Trophoblast cell (in vitro differentiated cells and primary cell): ENCODE measurements at regions not wholly inside any gene's neighbourhood (a gene's known extent, or its start where the extent isn't known, plus 50 kb on each side); places are given as distances from the start of the nearest gene placed in this dataset.

ENCODE experiments used
- DNase-seq, 2 donors: peaks; one replicate each; pipeline ENCODE4 v3.0.0-alpha.2; 2016
- H2AFZ ChIP-seq: 2 replicates; pipeline ENCODE4 v1.6.1; 2013; ENCODE audit warnings: low read length, moderate library complexity, mild to moderate bottlenecking; ENCODE audit not compliant: insufficient read depth, poor library complexity
- H2AK5ac ChIP-seq: 2 replicates; pipeline ENCODE4 v1.6.1; 2013; ENCODE audit warnings: mild to moderate bottlenecking, low read length
- H2BK120ac ChIP-seq: 2 replicates; pipeline ENCODE4 v1.6.1; 2013; ENCODE audit warnings: low read length, mild to moderate bottlenecking, moderate library complexity; ENCODE audit not compliant: insufficient read depth, poor library complexity
- H2BK12ac ChIP-seq: 2 replicates; pipeline ENCODE4 v1.6.1; 2013; ENCODE audit warnings: mild to moderate bottlenecking, low read length, moderate library complexity
- H2BK5ac ChIP-seq: 2 replicates; pipeline ENCODE4 v1.6.1; 2013; ENCODE audit warnings: low read length, low read depth, moderate library complexity, mild to moderate bottlenecking; ENCODE audit not compliant: poor library complexity
- H3K14ac ChIP-seq: 2 replicates; pipeline ENCODE4 v1.6.1; 2013; ENCODE audit warnings: mild to moderate bottlenecking, low read length
- H3K18ac ChIP-seq: 2 replicates; pipeline ENCODE4 v1.6.1; 2013; ENCODE audit warnings: mild to moderate bottlenecking, low read length
- H3K23ac ChIP-seq: 2 replicates; pipeline ENCODE4 v1.6.1; 2013; ENCODE audit warnings: low read length
- H3K27ac ChIP-seq: 2 replicates; pipeline ENCODE4 v1.5.1; 2013; ENCODE audit warnings: low read depth, mild to moderate bottlenecking, inconsistent platforms, low read length, moderate library complexity
- H3K27me3 ChIP-seq: 2 replicates; pipeline ENCODE4 v1.6.1; 2013; ENCODE audit warnings: inconsistent platforms, mild to moderate bottlenecking, low read length, moderate library complexity; ENCODE audit not compliant: insufficient read depth
- H3K36me3 ChIP-seq, 2 experiments: 1 replicate in 1 of 2; 2 replicates in 1 of 2; pipeline ENCODE4 v1.6.1; 2013; ENCODE audit warnings: low read length in 2 of 2, mild to moderate bottlenecking in 2 of 2, moderate library complexity in 1 of 2; ENCODE audit not compliant: insufficient read depth in 2 of 2, control insufficient read depth in 1 of 2
- H3K4ac ChIP-seq: 2 replicates; pipeline ENCODE4 v1.6.1; 2013; ENCODE audit warnings: low read depth, mild to moderate bottlenecking, low read length, moderate library complexity
- H3K4me1 ChIP-seq, 2 experiments: 1 replicate in 1 of 2; 2 replicates in 1 of 2; pipeline ENCODE4 v1.6.1; 2013; ENCODE audit warnings: low read length in 2 of 2, mild to moderate bottlenecking in 2 of 2, moderate library complexity in 1 of 2; ENCODE audit not compliant: insufficient read depth in 2 of 2, control insufficient read depth in 1 of 2
- H3K4me2 ChIP-seq: 2 replicates; pipeline ENCODE4 v1.6.1; 2013; ENCODE audit warnings: inconsistent platforms, mild to moderate bottlenecking, low read length, moderate library complexity
- H3K4me3 ChIP-seq: 2 replicates; pipeline ENCODE4 v1.5.1; 2013; ENCODE audit warnings: mild to moderate bottlenecking, low read depth, low read length, inconsistent platforms
- H3K79me1 ChIP-seq: one replicate; pipeline ENCODE4 v1.6.1; 2013; ENCODE audit warnings: low read length
- H3K79me2 ChIP-seq: 2 replicates; pipeline ENCODE4 v1.6.1; 2013; ENCODE audit warnings: low read length, mild to moderate bottlenecking; ENCODE audit not compliant: control insufficient read depth, insufficient read depth, poor library complexity
- H3K9ac ChIP-seq: 2 replicates; pipeline ENCODE4 v1.6.1; 2013; ENCODE audit warnings: mild to moderate bottlenecking, low read length
- H3K9me3 ChIP-seq: 2 replicates; pipeline ENCODE4 v1.6.1; 2013; ENCODE audit warnings: low read depth, mild to moderate bottlenecking, control low read depth, inconsistent platforms, low read length; ENCODE audit not compliant: insufficient read depth
- H4K12ac ChIP-seq: 2 replicates; pipeline ENCODE4 v1.6.1; 2013; ENCODE audit warnings: low read depth, mild to moderate bottlenecking, low read length, moderate library complexity
- H4K8ac ChIP-seq: 2 replicates; pipeline ENCODE4 v1.6.1; 2013; ENCODE audit warnings: low read depth, mild to moderate bottlenecking, low read length, moderate library complexity
- H4K91ac ChIP-seq: one replicate; pipeline ENCODE4 v1.6.1; 2013; ENCODE audit warnings: low read depth, mild to moderate bottlenecking, low read length, moderate library complexity
- WGBS: extraction: QIAGEN DNeasy Blood & Tissue Kit; methylation state at CpG from one replicate; pipeline ENCODE4 v1.1.7; 2013; ENCODE audit warnings: missing lambda C conversion rate; ENCODE audit not compliant: insufficient read length, insufficient coverage; ENCODE audit errors: extremely low coverage; 5-methylcytosine and 5-hydroxymethylcytosine counted together

DNA sequence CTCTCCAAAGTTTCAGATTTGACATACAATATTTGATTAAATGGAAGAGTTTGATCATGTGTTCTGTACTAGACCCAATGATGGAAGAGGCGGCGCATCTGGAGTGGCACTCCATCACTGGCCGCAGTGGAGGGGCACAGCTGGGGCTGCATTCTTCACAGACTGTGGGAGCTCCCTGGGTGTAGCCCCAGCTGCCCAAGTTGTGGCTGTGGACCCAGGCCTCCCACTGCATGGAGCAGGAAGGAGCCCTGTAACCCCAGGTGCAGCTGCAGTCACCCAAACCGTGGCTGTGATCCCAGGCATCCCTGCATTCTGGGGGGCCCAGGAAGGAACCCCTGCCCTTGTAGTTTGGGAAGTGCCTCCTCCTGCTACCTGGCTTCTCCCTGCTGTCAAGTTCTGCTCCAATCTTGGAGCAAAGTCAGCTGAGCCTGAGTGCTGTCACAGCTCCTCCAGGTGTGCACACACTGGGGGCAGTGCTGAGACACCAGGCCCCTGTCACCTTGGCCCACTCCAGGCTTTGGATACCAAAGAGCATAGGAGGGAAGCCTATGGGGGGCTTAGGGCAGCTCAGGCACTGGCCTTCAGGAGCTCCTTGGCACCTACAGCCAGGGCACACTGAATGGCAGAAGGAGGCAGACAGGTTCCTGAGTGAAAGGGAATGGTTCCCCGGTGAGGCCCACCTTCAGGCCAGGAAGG, 651.9 kb upstream of the BCHE start:
- no peaks in the 10 kb centered on the region for H3K4me1 ChIP-seq
- H3K18ac ChIP-seq, result no peak overlapping the region
- no peak overlapping the region for H2BK12ac ChIP-seq
- DNase-seq, result no peak
- H3K27ac ChIP-seq, result no peak overlapping the region
- no peak overlapping the region for H2AK5ac ChIP-seq
- H2BK5ac ChIP-seq, result no peak overlapping the region
- H4K8ac ChIP-seq, result no peak overlapping the region
- H3K27me3 ChIP-seq, result no peaks in the 10 kb centered on the region
- H3K9me3 ChIP-seq, result no peaks in the 10 kb centered on the region
- WGBS, result no CpG with 5 or more reads among the region's 5 CpGs
- H3K14ac ChIP-seq, result no peak overlapping the region
- no peak overlapping the region for H3K4ac ChIP-seq
- H3K36me3 ChIP-seq, result no peaks in the 10 kb centered on the region
- H3K79me1 ChIP-seq, result no peaks in the 10 kb centered on the region
- H4K91ac ChIP-seq, result no peak overlapping the region
- no peak overlapping the region for H2BK120ac ChIP-seq
- no peak overlapping the region for H3K9ac ChIP-seq
- no peak overlapping the region for H2AFZ ChIP-seq
- no peak overlapping the region for H3K4me3 ChIP-seq
- no peaks in the 10 kb centered on the region for H3K79me2 ChIP-seq
- H3K23ac ChIP-seq, result no peak overlapping the region
- no peak overlapping the region for H3K4me2 ChIP-seq
- no peak overlapping the region for H4K12ac ChIP-seq

DNA sequence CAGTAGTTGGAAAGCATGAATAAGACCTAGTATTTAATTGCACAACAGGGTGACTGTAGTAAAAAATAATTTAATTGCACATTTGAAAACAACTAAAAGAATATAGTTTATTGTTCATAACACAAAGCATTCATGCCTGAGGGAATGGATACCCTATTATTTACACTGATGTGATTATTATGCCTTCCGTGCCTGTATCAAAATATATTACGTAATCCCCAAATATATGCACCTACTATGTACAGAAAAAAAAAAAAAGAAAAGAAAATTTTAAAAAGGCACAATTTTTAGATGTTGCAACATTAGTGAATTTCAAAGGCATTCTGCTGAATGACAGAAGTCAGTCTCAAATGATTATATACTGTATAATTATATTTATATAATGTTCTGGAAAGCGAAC, 647.2 kb upstream of the BCHE start:
- Histone ChIP-seq H3K9ac (no peak overlapping the region), H3K4me1 (no peaks in the 10 kb centered on the region), H3K27ac (no peak overlapping the region), H4K91ac (no peak overlapping the region), H3K9me3 (no peaks in the 10 kb centered on the region), H3K23ac (no peak overlapping the region), H3K4me2 (no peak overlapping the region), H3K79me1 (no peaks in the 10 kb centered on the region), H2BK5ac (no peak overlapping the region), H3K14ac (no peak overlapping the region), H2BK120ac (no peak overlapping the region), H3K79me2 (no peaks in the 10 kb centered on the region), H3K36me3 (no peaks in the 10 kb centered on the region), H4K8ac (no peak overlapping the region), H2BK12ac (no peak overlapping the region), H3K4me3 (no peak overlapping the region), H3K4ac (no peak overlapping the region), H2AFZ (no peak overlapping the region), H3K18ac (no peak overlapping the region), H4K12ac (no peak overlapping the region), H3K27me3 (no peaks in the 10 kb centered on the region), H2AK5ac (no peak overlapping the region)
- DNase-seq, result no peak
- WGBS, result no CpG with 5 or more reads among the region's 3 CpGs

DNA sequence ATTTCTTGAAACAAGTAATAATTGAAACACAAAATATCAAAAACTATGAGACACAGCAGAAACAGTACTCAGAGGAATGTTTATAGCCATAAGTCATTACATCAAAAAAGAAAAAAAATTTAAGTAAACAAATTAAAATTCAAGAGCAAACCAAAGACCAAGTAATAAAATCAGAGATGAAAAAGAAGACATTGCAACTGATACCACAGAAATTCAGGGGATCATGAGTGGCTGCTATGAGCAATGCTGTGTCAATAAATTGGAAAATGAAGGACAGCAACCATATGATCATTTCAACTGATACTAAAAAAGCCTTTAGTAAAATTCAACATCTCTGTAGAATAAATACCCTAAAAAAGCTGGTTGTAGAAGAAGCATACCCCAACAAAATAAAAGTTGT, 644.1 kb upstream of the BCHE start:
- no peak overlapping the region for H3K4ac ChIP-seq

DNA sequence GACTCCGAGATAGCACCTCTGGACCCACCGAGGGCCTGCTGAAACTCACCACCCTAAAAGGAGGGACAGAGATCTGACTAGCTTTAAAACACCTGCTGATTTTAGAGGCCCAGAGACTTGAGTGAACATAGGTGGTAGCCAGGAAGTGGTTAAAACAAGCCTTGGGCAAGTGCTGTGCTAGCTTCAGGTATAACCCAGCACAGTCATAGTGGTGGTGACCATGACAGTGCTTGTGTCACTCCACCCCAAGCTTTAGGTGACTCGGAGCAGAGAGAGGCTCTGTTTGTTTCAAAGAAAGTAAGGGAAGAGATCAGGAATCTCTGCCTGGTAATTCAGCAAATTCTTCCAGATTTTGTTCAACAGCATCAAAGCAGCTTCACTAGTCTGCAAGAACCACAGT, 641.1 kb upstream of the BCHE start:
- Histone ChIP-seq H3K4me3 (no peak overlapping the region), H4K8ac (no peak overlapping the region), H3K27ac (no peak overlapping the region), H2AK5ac (no peak overlapping the region), H3K9me3 (no peaks in the 10 kb centered on the region), H3K79me2 (no peaks in the 10 kb centered on the region), H3K14ac (no peak overlapping the region), H3K9ac (no peak overlapping the region), H3K4ac (no peak overlapping the region), H3K23ac (no peak overlapping the region), H2AFZ (no peak overlapping the region), H3K18ac (no peak overlapping the region), H2BK120ac (no peak overlapping the region), H3K36me3 (no peaks in the 10 kb centered on the region), H3K4me2 (no peak overlapping the region), H3K4me1 (no peaks in the 10 kb centered on the region), H3K79me1 (no peaks in the 10 kb centered on the region), H2BK5ac (no peak overlapping the region), H4K12ac (no peak overlapping the region), H3K27me3 (no peaks in the 10 kb centered on the region), H4K91ac (no peak overlapping the region), H2BK12ac (no peak overlapping the region)
- WGBS, result no CpG with 5 or more reads among the region's 3 CpGs
- DNase-seq, result no peak

More for the DNA sequence above, 644.1 kb upstream of the BCHE start:
- no peaks in the 10 kb centered on the region for H3K4me1 ChIP-seq
- no peak overlapping the region for H3K9ac ChIP-seq
- H3K23ac ChIP-seq, result no peak overlapping the region
- H2BK120ac ChIP-seq, result no peak overlapping the region
- no peaks in the 10 kb centered on the region for H3K36me3 ChIP-seq
- no peaks in the 10 kb centered on the region for H3K79me2 ChIP-seq
- no peak overlapping the region for H3K4me3 ChIP-seq
- H2AFZ ChIP-seq, result no peak overlapping the region
- no peak overlapping the region for H2BK5ac ChIP-seq
- H3K9me3 ChIP-seq, result no peaks in the 10 kb centered on the region
- H2AK5ac ChIP-seq, result no peak overlapping the region
- no peak overlapping the region for H3K4me2 ChIP-seq
- no peak overlapping the region for H4K8ac ChIP-seq
- H3K18ac ChIP-seq, result no peak overlapping the region
- no peak overlapping the region for H4K91ac ChIP-seq
- H4K12ac ChIP-seq, result no peak overlapping the region
- H3K79me1 ChIP-seq, result no peaks in the 10 kb centered on the region
- no peak for DNase-seq
- H3K27ac ChIP-seq, result no peak overlapping the region
- H2BK12ac ChIP-seq, result no peak overlapping the region
- no peaks in the 10 kb centered on the region for H3K27me3 ChIP-seq
- no peak overlapping the region for H3K14ac ChIP-seq
